ENCODE measurements at regions not wholly inside any gene's neighbourhood (a gene's known extent, or its start where the extent isn't known, plus 50 kb on each side); places are given as distances from the start of the nearest gene placed in this dataset.
"Not testable (repeated sequence)": the region's sequence is repeated elsewhere in the genome, so short reads cannot be mapped to it uniquely, and the experiment has no call there.

GRCh38 chr7:13631207-13632049 is 358.0 kb downstream of the ETV1 start:
- not testable (repeated sequence) for DNase-seq

DNA sequence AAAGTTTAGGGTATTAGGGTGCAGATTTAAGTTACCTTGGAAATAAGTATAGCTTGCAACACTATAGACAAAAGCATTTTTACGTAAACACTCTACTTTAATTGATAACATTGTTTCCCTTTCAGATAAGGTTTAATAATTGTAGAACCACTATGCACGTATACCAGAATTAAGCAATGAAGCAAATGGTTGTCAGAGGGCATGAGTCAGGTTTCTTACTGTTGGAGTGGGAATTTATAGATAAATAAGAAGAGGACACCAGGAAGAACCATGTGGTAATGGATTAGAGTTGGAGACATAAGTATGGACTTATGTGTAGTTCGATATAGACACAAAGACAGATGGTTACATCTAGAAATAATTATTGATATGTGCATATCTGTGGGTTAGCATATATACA is 355.6 kb downstream of the ETV1 start:
- DNase-seq, result no peak

- no peak for DNase-seq
Measured at GRCh38 chr7:13639396-13639795, 350.1 kb downstream of the ETV1 start.

GRCh38 chr7:13641714-13642113 is 347.8 kb downstream of the ETV1 start:
- DNase-seq, result no peak

DNA sequence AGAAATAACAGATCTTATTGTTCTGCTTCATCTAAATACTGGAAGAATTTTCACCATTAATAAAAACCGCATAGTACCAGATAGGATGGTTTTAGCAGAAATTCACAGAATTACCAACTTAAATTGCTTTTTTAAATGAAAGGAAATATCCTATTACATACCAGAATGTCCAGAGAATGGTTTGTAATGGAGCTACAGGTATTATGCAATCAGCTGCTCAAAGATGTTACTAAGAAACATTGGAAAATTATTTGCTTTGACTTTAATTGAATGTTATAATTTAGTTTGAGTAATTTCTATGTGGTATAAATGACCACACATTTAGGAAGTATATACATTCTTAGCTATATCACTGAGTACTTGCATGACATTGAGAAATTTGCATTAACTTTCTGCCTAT is 338.3 kb downstream of the ETV1 start:
- no peak for DNase-seq

- DNase-seq, result no peak
Measured at GRCh38 chr7:13656330-13656729, 333.1 kb downstream of the ETV1 start.

DNA sequence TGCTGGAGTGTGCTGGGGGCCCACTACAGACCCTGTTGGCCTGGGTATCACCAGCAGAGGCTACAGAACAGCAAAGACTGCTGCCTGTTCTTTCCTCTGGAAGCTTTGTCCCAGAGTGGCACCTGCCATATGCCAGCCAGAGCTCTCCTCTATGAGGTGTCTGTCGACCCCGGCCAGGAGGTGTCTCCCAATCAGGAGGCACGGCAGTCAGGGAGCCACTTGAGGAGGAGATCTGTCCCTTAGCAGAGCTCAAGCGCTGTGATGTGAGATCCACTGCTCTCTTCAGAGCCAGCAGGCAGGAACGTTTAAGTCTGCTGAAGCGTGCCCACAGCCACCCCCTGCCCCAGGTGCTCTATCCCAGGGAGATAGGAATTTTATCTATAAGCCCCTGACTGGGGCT is 316.2 kb downstream of the ETV1 start:
- DNase-seq, result no peak

DNA sequence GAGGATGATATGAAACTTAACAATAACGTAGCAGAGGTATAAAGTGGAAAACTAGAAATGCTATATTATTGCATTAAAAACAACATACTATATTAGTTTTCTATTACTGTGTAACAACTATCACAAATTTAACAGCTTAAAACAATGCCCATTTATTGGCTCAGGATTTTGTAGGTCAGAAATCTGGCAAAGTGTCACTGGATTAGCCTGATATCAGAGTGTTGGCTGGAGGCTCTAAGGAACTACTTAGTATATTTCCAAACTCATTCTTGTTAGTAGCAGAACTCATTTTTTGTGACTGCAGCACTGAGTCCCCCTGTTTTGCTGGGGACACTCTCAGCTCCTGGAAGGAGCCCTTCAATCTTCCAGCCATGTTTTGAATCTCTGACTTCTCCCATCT is 306.8 kb downstream of the ETV1 start:
- no peak for DNase-seq

DNA sequence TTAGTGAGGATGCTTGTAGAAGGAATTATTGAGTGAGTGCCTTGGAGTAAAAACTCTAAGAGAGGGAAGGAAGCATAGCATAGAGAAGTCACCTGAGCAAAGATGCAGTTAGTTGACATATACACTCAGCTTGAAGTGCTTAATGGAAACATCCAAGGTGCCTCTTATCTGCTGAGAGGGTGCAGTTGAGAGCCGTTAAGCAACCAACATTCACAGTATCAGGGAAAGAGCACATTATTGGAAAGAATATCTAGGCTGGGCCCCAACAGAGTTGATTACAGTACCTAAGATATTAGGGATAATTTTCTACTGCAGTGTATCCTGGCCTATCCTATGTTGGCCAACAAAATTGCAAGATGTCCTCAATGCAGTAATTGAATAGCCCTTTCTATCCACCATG is 302.0 kb downstream of the ETV1 start:
- DNase-seq, result no peak

- DNase-seq, result no peak
Measured at GRCh38 chr7:13692548-13692947, 296.9 kb downstream of the ETV1 start.

DNA sequence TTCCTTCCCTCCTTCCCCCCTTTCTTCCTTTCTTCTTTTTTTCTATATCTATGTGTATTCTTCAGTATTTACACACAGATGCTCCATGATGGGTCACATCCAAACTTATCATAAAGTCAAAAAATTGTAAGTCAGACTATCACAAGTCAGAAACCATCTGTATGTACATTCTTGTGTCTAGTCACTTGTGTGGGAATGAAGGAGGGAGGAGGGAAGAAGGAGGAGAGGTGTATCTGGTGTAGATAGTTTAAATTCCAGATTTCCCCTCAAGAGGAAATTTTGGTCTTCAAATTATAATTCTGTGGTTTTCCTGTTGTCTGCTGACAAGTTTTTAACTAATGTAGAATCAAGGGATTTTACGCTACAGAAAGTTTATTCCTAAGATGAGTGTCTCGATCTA is 287.2 kb downstream of the ETV1 start:
- no peak for DNase-seq

DNA sequence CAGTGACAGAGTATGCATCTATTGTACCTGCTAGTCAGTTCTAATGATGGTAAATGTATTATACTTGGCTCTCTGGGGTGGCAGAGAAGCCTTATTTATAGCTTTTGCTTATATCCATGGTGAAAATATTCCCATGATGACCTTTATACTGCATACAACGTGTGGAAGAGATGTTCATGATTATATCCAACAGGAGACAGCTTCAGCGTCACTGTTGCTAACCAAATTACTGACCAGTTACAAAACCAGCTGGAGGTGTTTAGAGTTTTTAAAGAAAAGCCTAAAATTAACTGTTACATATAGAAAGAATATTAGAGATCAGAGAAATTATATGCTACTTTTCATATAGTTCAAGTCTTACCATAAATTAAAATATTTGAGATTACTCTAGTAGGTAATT is 280.8 kb downstream of the ETV1 start:
- no peak for DNase-seq

GRCh38 chr7:13713092-13713491 is 276.4 kb downstream of the ETV1 start:
- no peak for DNase-seq

- no peak for DNase-seq
Measured at GRCh38 chr7:13715534-13715933, 273.9 kb downstream of the ETV1 start.

DNA sequence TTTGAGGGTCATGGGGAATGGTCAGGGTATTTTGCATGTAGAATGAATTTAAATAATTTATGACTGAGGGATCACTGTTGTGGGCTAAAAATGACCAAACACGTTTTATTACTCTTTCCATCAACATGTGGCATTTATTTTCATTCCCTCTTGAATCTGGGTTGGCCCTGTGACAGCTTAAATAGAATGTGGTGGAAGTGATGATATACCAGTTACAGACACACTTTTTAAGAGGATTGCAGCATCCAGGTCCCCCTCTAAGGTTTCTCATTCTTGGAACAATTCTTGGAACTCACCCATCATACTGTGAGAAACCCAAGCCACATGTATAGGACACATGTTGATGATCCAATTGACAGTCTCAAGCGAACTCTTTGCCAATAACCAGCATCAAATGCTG is 272.4 kb downstream of the ETV1 start:
- DNase-seq, result no peak

- DNase-seq, result no peak
Measured at GRCh38 chr7:13724191-13724976, 265.1 kb downstream of the ETV1 start.

DNA sequence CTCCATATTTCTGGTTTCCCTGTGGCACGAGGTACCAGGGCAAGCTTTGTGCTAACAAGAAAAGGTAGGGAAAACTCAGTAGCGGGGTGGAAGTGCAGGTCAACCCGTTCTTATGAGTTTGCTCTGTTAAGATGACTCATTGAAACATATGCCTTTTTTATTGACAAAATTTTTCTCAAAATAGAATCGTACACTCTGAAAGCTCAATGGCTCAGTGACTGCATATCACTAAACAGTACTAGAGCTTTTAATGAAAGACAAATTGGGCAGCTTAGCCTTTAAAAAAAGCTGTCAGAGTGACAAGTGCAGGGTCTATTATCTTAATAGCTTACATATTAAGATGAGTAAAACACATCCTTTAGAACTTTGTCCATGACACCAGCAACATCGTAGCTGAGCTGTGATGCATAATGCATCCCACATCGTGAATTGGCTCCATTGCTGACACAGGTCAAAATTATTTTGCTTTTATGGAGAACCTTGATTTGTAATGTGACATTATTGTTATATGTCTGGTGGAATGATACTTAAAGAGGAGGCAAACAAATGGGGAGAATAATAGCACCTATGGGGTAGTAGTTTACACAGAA is 264.4 kb downstream of the ETV1 start:
- no peak for DNase-seq

DNA sequence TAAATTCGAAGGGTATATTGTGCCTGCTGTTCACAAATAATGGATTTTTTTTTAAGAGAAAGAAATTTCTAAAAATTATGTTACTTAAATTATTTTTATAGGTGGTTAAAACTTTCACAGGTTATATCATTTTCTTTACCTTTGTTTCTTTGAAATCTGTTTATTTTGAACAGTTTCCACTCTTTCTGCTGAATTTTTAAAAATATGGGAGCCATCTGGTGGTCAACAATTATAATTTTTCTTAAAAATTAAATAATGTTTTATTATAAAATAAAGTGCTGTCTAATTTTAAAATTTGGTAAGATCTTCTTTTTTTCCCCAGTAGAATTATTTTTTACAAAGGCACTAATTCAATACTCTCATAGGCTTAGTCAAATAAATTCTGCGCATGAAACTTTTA is 263.9 kb downstream of the ETV1 start:
- no peak for DNase-seq

DNA sequence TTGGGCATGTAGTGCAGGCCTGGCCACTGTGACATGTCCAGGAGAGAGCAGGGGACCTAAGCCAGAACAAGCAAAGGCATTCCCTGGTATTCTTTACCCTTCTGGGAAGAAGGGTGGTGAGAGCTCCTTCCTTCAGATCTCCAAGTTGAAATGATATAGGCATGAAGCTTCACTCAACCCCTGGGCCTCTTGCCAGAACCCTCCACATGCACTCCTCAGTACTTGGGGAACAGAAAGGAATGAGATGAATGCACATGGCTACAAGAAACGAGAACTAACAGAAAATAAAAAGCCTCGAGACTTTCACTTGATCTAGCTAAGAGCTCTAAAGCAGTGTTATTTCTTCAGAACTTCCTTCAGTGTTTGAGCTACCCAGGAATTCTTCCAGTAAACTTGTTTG is 262.2 kb downstream of the ETV1 start:
- no peak for DNase-seq

GRCh38 chr7:13727751-13728150 is 261.7 kb downstream of the ETV1 start:
- no peak for DNase-seq

DNA sequence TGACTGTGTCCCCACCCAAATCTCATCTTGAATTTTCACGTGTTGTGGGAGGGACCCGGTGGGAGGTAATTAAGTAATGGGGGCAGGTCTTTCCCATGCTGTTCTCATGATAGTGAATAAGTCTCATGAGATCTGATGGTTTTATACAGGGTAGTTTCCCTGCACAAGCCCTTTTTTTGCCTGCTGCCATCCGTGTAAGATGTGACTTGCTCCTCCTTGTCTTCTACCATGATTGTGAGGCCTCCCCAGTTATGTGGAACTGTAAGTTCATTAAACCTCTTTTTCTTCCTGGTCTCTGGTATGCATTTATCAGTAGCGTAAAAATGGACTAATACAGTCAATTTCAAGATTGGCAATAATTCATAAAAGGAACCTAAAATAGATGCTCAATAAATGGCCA is 261.0 kb downstream of the ETV1 start:
- not testable (repeated sequence) for DNase-seq

- DNase-seq, result no peak
Measured at GRCh38 chr7:13731643-13732042, 257.8 kb downstream of the ETV1 start.

DNA sequence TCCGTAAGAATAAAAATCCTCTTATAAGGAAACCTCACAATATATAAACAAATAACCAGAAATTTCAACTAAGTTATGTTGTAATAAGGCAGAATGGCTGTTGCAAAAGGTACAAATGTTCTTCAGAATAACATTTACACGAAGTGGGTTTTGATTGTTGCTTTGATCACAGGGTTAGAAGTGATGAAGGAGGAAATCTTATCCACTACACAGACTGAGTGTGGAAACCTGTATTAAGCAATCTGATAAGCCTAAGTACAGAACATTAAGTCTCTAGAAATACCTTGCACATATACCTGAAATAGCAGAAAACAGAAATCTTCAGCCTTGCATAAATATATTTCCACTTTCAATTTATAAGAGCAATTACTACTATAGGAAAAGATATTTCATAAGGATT is 251.9 kb downstream of the ETV1 start:
- no peak for DNase-seq

- no peak for DNase-seq
Measured at GRCh38 chr7:13742126-13742525, 247.3 kb downstream of the ETV1 start.

All from activated CD4-positive, alpha-beta T cell treated with anti-CD3 and anti-CD28 coated beads, Interleukin-2, Interleukin-6, amounts not matched to agents 100 ng/mL and 50 ng/mL, durations not matched to agents 16 hours and 8 hours (primary cell).